ENCODE measurements at regions not wholly inside any gene's neighbourhood (a gene's known extent, or its start where the extent isn't known, plus 50 kb on each side); places are given as distances from the start of the nearest gene placed in this dataset.

- ChIA-PET SMC1A (ENCODE audit: uncharacterized antibody, unreplicated experiment) (no interaction called here), POLR2A (no interaction called here), RAD21 (ENCODE audit: unreplicated experiment) (no interaction called here), CTCF (no interaction called here)
- no peaks in the 10 kb centered on the region for H3K36me3 ChIP-seq (ENCODE audit: control insufficient read depth in 2 of 2, insufficient read depth in 2 of 2, low read length in 1 of 2)
- no peaks in the 10 kb centered on the region; a peak in 1 of 4 replicates for H3K27me3 ChIP-seq (replicated peaks in 1 of 2; ENCODE audit: control insufficient read depth in 2 of 2, insufficient read depth in 2 of 2, low read length in 1 of 2)
- no peak overlapping the region for H2AFZ ChIP-seq (ENCODE audit: control insufficient read depth, low read depth, low read length)
- H3K27ac ChIP-seq (ENCODE audit: control insufficient read depth, insufficient read depth) = no peak overlapping the region
- 38% methylated on average over 2 of the region's 2 CpGs for WGBS (ENCODE audit: insufficient coverage, insufficient replicate concordance, low lambda C conversion rate, missing lambda C conversion rate)
- H3K4me2 ChIP-seq (ENCODE audit: control insufficient read depth, insufficient read depth) = no peak overlapping the region
- H3K4me3 ChIP-seq = no peak overlapping the region
- in situ Hi-C loops (cut with MboI) = no loop called here
- H3K79me2 ChIP-seq (ENCODE audit: control insufficient read depth, insufficient read depth, low read length) = no peaks in the 10 kb centered on the region
- no peak for FAIRE-seq
- no peak overlapping the region for H3K9ac ChIP-seq (ENCODE audit: control insufficient read depth, insufficient read depth, low read length)
- no TSS peak for BruUV-seq (replicated peaks)
- no peak for DNase-seq (ENCODE audit: low read depth, low spot score)
- intact Hi-C loops (cut with micrococcal nuclease; ENCODE audit: unreplicated experiment) = no loop called here
- H3K9me3 ChIP-seq (replicated peaks; ENCODE audit: control insufficient read depth, insufficient read depth, low read length) = no peaks in the 10 kb centered on the region
- no peaks in the 10 kb centered on the region for H4K20me1 ChIP-seq (ENCODE audit: control insufficient read depth, insufficient read depth)
- H3K4me1 ChIP-seq (ENCODE audit: control insufficient read depth, insufficient read depth, low read length) = no peaks in the 10 kb centered on the region
- ATAC-seq = no peak
- TF ChIP-seq SMC3 (IDR thresholded peaks at IDR 0.05; ENCODE audit: borderline replicate concordance, low read length) (no peak), REST (IDR thresholded peaks at IDR 0.05; ENCODE audit: low read depth, low read length) (no peak), BMI1 (IDR thresholded peaks at IDR 0.05; ENCODE audit: borderline replicate concordance) (no peak), FOS (IDR thresholded peaks at IDR 0.05; ENCODE audit: borderline replicate concordance, extremely low read depth, insufficient read length) (no peak), DPF2 (IDR thresholded peaks at IDR 0.05) (no peak), BCL3 (IDR thresholded peaks at IDR 0.05; ENCODE audit: borderline replicate concordance, insufficient read depth, low read depth, low read length, poor library complexity, severe bottlenecking) (no peak), YY1 (IDR thresholded peaks at IDR 0.05; ENCODE audit: low read depth, low read length) (no peak), NKRF (conservative IDR thresholded peaks at IDR 0.05) (no peak), ZNF24 (IDR thresholded peaks at IDR 0.05) (no peak)
- TF ChIP-seq, protein P1, sequence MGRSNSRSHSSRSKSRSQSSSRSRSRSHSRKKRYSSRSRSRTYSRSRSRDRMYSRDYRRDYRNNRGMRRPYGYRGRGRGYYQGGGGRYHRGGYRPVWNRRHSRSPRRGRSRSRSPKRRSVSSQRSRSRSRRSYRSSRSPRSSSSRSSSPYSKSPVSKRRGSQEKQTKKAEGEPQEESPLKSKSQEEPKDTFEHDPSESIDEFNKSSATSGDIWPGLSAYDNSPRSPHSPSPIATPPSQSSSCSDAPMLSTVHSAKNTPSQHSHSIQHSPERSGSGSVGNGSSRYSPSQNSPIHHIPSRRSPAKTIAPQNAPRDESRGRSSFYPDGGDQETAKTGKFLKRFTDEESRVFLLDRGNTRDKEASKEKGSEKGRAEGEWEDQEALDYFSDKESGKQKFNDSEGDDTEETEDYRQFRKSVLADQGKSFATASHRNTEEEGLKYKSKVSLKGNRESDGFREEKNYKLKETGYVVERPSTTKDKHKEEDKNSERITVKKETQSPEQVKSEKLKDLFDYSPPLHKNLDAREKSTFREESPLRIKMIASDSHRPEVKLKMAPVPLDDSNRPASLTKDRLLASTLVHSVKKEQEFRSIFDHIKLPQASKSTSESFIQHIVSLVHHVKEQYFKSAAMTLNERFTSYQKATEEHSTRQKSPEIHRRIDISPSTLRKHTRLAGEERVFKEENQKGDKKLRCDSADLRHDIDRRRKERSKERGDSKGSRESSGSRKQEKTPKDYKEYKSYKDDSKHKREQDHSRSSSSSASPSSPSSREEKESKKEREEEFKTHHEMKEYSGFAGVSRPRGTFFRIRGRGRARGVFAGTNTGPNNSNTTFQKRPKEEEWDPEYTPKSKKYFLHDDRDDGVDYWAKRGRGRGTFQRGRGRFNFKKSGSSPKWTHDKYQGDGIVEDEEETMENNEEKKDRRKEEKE (IDR thresholded peaks at IDR 0.05) = no peak
Measured at GRCh38 chr12:67501362-67501761, 147.2 kb upstream of the DYRK2 start.

Measured in GM12878 (cell line).